HG03139 (cell line): ENCODE measurements at regions not wholly inside any gene's neighbourhood (a gene's known extent, or its start where the extent isn't known, plus 50 kb on each side); places are given as distances from the start of the nearest gene placed in this dataset.
"Not testable (repeated sequence)": the region's sequence is repeated elsewhere in the genome, so short reads cannot be mapped to it uniquely, and the experiment has no call there.

Experiments used
- ATAC-seq: cut with Tn5 transposase; IDR thresholded peaks from one replicate; pipeline ENCODE4 v1.9.1; 2021; ENCODE audit not compliant: unreplicated experiment

GRCh38 chr1:761791-762190, 75.3 kb upstream of the OR4F16 start:
- not testable (repeated sequence) for ATAC-seq

GRCh38 chr1:771449-771848, 85.0 kb upstream of the OR4F16 start:
- ATAC-seq, result not testable (repeated sequence)

DNA sequence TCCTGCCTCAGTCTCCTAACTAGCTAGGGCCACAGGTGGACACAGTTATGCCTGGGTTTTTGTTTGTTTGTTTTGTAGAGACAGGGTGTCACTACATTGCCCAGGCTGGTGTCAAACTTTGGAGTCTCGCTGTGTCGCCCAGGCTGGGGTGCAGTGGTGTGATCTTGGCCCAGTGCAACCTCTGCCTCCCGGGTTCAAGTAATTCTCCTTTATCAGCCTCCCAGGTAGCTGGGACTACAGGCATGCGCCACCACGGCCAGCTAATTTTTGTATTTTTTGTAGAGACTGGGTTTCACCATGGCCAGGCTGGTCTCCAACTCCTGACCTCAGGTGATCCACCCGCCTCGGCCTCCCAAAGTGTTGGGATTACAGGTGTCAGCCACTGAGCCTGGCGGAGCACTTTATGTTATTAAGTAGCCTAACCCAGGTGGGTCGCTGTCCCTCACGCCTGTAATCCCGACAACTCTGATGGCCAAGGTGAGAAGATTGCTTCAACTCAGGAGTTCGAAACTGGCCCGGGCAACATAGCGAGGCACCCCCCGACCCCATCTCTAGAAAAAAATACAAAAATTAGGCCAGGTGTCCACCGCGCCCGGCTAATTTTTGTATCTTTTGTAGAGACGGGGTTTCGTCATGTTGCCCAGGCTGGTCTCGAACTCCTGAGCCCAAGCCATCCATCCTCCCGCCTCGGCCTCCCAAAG, 91.2 kb upstream of the OR4F16 start:
- not testable (repeated sequence) for ATAC-seq

GRCh38 chr1:778451-779278, 92.2 kb upstream of the OR4F16 start:
- peak; percentile 99 for ATAC-seq

DNA sequence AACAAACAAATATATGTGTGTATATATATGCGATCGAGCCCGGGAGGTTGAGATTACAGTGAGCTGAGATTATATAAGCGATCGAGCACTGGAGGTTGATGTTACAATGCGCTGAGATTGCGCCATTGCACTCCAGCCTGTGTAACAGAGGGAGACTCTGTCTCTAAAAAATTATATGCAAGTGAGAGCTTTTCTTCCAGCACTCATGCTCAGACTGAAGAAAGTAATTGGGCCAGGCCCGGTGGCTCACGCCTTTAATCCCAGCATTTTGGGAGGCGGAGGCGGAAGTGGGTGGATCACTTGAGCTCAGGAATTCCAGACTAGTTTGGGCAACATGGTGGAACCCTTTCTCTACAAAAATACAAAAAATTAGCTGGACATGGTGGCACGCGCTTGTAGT, 93.2 kb upstream of the OR4F16 start:
- not testable (repeated sequence) for ATAC-seq

- ATAC-seq, result no peak
Observed at GRCh38 chr1:788835-789234, 102.4 kb upstream of the OR4F16 start.

GRCh38 chr1:789606-790005, 103.2 kb upstream of the OR4F16 start:
- ATAC-seq, result not testable (repeated sequence)

- ATAC-seq, result not testable (repeated sequence)
Observed at GRCh38 chr1:790388-790930, 104.0 kb upstream of the OR4F16 start.

DNA sequence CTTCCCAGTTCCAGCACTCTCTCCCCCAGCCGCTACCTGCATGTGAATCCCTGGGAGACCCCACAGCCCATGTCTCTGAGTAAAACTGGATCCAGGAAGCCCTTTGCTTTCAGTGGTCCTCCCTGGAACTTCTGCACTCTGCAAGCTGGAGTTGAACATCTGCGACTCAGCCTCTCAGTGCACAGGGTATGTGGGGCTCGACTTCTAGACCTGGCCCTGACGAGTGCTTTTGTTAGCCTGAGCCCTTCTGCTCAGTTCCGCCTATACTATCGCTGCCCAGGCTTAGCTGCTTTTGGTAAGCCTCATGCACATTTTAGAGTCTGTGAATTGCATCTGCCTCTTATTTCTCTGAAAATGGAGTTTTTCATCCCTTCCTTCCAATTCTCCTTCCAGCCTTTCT, 107.9 kb upstream of the OR4F16 start:
- ATAC-seq, result not testable (repeated sequence)

- not testable (repeated sequence) for ATAC-seq
Observed at GRCh38 chr1:794918-795584, 108.6 kb upstream of the OR4F16 start.

DNA sequence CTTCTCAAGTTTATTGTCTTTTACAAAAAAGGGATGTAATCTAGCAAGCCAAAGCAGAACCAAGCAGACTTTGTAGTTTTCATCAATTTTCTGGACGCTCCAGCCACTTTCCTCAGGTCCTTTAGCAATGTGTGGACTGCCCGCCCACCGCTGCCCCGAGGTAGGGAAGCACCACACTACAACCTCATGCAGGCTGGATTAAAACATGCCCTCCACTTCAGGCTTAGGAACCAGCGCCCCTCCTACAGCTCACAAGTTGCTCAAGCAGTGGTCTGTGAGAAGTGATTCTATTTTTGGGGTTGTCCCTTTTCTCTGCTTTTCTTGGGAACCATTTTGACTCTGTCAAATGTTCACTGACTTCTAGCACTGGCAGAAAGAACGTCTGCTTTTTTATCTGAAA, 111.2 kb upstream of the OR4F16 start:
- ATAC-seq, result not testable (repeated sequence)

DNA sequence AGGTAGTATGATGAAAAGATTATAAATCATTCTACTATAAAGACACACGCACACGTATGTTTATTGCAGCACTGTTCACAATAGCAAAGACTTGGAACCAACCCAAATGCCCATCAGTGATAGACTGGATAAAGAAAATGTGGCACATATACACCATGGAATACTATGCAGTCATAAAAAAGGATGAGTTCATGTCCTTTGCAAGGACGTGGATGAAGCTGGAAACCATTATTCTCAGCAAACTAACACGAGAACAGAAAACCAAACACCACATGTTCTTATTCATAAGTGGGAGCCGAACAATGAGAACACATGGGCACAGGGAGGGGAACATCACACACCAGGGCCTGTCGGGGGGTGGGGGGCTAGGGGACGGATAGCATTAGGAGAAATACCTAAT, 113.9 kb upstream of the OR4F16 start:
- ATAC-seq, result not testable (repeated sequence)

DNA sequence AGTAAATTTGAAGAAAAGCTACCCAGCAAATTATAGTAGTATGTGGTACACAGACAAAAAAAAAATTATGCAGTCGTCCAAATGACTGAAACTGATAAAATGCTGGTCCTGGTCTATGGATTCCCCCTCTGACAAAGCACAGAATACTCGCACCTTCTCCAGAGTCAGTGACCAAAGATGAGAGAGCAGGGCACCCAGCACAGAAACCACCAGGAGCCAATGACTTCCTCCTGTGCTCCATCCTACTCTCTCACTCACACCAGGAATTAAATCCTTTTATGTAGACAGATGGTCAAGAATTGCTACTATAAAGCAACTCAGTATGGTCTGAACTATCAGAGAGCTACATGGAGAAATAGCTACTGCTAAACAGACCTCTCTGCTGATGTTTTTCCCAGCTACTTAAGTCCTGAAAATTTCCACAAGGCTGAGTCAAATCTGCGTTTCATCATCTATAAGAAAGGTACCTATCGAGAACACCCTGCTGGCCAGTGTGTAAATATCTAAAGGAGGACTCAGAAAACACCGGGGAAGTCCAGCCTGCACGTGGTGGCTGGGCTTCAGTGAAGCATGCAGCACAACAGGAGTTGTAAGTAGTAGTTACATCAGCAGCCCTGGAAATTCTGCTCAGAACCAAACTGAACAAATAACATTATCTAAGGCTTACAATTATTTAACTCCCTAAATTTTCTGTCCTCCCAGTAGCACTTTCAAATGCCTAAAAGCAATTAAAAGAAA, 118.1 kb upstream of the OR4F16 start:
- ATAC-seq, result peak; percentile 67

GRCh38 chr1:805310-805709, 118.4 kb upstream of the SAMD11 start:
- ATAC-seq, result not testable (repeated sequence)

- ATAC-seq, result not testable (repeated sequence)
Observed at GRCh38 chr1:807066-807465, 116.7 kb upstream of the SAMD11 start.

- not testable (repeated sequence) for ATAC-seq
Observed at GRCh38 chr1:807699-808390, 115.9 kb upstream of the SAMD11 start.

DNA sequence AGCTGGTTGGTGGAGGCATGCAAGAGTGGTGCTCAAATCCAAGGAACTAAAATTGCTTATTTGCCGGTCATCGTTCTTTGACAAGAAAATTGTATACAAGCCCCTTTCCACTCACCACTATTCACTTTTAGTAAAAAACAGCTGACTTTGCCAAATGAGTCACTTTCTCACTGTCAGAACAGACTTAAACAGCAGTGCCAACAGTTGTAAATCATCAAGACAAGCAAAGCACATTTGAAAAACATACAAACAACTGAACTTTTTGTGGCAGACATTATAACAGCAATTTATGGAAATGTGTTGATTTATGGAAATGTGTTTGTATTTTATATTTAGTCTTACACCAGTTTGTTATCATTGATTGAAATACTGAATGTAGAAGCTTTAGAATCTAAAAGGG, 112.8 kb upstream of the SAMD11 start:
- ATAC-seq, result not testable (repeated sequence)

DNA sequence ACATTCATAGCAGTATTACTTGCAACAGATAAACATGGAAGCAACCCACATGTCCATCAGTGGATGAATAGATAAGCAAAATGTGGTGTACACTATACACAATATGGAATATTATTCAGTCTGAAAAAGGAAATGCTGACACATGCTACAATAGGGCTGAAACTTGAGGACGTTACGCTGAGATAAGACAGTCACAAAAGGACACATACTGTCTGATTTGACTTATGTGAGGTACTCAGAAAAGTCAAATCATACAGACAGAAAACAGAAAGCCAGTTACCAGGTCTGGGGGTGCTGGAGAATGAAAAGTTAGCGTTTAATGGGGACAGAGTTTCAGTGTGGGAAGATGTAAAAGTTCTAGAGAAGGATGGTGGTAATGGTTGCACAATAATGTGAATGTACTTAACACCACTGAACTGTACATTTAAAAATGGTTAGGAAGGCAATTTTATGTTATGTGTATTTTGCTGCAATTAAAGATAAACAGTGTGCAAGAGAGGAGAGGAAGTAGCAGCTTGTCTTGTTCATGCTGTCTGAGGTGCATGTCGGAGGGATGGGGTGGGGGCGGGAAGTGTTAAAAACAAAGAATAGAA, 111.1 kb upstream of the SAMD11 start:
- ATAC-seq, result not testable (repeated sequence)

GRCh38 chr1:814543-814942, 109.2 kb upstream of the SAMD11 start:
- ATAC-seq, result not testable (repeated sequence)
